KMS-11 (cell line): ENCODE measurements at regions not wholly inside any gene's neighbourhood (a gene's known extent, or its start where the extent isn't known, plus 50 kb on each side); places are given as distances from the start of the nearest gene placed in this dataset.

Experiments
- H2AFZ ChIP-seq: fragments of 200-600 bp; sonication (generic); 2 replicates; pipeline ENCODE4 v1.6.1; 2016; ENCODE audit warnings: antibody characterized with exemption, mixed run types, low read depth
- H3K27ac ChIP-seq: fragments of 200-600 bp; sonication (generic); 2 replicates; pipeline ENCODE4 v1.6.1; 2016; ENCODE audit warnings: mild to moderate bottlenecking, mixed run types
- H3K27me3 ChIP-seq: fragments of 200-600 bp; sonication (generic); 2 replicates; pipeline ENCODE4 v1.6.1; 2017; ENCODE audit warnings: mild to moderate bottlenecking, low read depth, mixed run types, moderate library complexity; ENCODE audit not compliant: insufficient read depth
- H3K36me3 ChIP-seq: fragments of 200-600 bp; sonication (generic); 2 replicates; pipeline ENCODE4 v1.6.1; 2017; ENCODE audit warnings: mild to moderate bottlenecking, mixed run types; ENCODE audit not compliant: insufficient read depth
- H3K4me1 ChIP-seq: fragments of 200-600 bp; sonication (generic); 2 replicates; pipeline ENCODE4 v1.6.1; 2016; ENCODE audit warnings: mild to moderate bottlenecking, low read depth, mixed run types; ENCODE audit not compliant: poor library complexity, severe bottlenecking
- H3K4me2 ChIP-seq: fragments of 200-600 bp; sonication (generic); 2 replicates; pipeline ENCODE4 v1.7.0; 2016; ENCODE audit warnings: mild to moderate bottlenecking, mixed run types
- H3K4me3 ChIP-seq: fragments of 200-600 bp; sonication (generic); IDR thresholded peaks from 2 replicates; pipeline ENCODE4 v1.6.1; 2017; ENCODE audit warnings: low read depth, low read length, mixed read lengths; ENCODE audit not compliant: insufficient read depth
- H3K79me2 ChIP-seq: fragments of 200-600 bp; sonication (generic); 2 replicates; pipeline ENCODE4 v1.6.1; 2016; ENCODE audit warnings: low read depth, mixed run types; ENCODE audit not compliant: insufficient read depth
- H3K9ac ChIP-seq: fragments of 200-600 bp; sonication (generic); 2 replicates; pipeline ENCODE4 v1.6.1; 2016; ENCODE audit warnings: mild to moderate bottlenecking, mixed run types
- H4K20me1 ChIP-seq: fragments of 200-600 bp; sonication (generic); 2 replicates; pipeline ENCODE4 v1.6.1; 2016; ENCODE audit warnings: mild to moderate bottlenecking, mixed run types; ENCODE audit not compliant: insufficient read depth
- CTCF ChIP-seq: fragments of 200-600 bp; sonication (generic); conservative IDR thresholded peaks from 2 replicates; pipeline ENCODE4 v1.6.1; 2017; ENCODE audit warnings: low read depth, mild to moderate bottlenecking, antibody characterized with exemption, low read length, moderate library complexity, mixed read lengths

GRCh38 chr5:67731886-67732285 is 483.7 kb upstream of the PIK3R1 start:
- Histone ChIP-seq H3K4me2 (no peak overlapping the region), H3K27me3 (no peaks in the 10 kb centered on the region), H3K4me1 (no peaks in the 10 kb centered on the region), H3K79me2 (no peaks in the 10 kb centered on the region), H3K36me3 (no peaks in the 10 kb centered on the region), H3K9ac (no peak overlapping the region), H3K4me3 (no peak overlapping the region), H2AFZ (no peak overlapping the region), H3K27ac (no peak overlapping the region), H4K20me1 (no peaks in the 10 kb centered on the region)
- no peak for TF ChIP-seq CTCF

GRCh38 chr5:67730917-67731474 is 484.6 kb upstream of the PIK3R1 start:
- H3K4me1 ChIP-seq, result no peaks in the 10 kb centered on the region
- no peaks in the 10 kb centered on the region for H3K79me2 ChIP-seq
- no peak for TF ChIP-seq CTCF
- no peak overlapping the region for H3K4me3 ChIP-seq
- no peaks in the 10 kb centered on the region for H4K20me1 ChIP-seq
- no peaks in the 10 kb centered on the region for H3K36me3 ChIP-seq
- no peak overlapping the region for H2AFZ ChIP-seq
- H3K27me3 ChIP-seq, result no peaks in the 10 kb centered on the region
- H3K27ac ChIP-seq, result no peak overlapping the region
- H3K4me2 ChIP-seq, result no peak overlapping the region
- H3K9ac ChIP-seq, result no peak overlapping the region

GRCh38 chr5:67728326-67728890 is 487.1 kb upstream of the PIK3R1 start:
- no peak for TF ChIP-seq CTCF
- H3K36me3 ChIP-seq, result no peaks in the 10 kb centered on the region
- H3K79me2 ChIP-seq, result no peaks in the 10 kb centered on the region
- no peak overlapping the region for H3K9ac ChIP-seq
- no peaks in the 10 kb centered on the region for H3K4me1 ChIP-seq
- H2AFZ ChIP-seq, result no peak overlapping the region
- H3K4me2 ChIP-seq, result no peak overlapping the region
- H3K27me3 ChIP-seq, result no peaks in the 10 kb centered on the region
- H3K4me3 ChIP-seq, result no peak overlapping the region
- no peak overlapping the region for H3K27ac ChIP-seq
- no peaks in the 10 kb centered on the region for H4K20me1 ChIP-seq

- Histone ChIP-seq H3K27me3 (no peaks in the 10 kb centered on the region), H3K36me3 (no peaks in the 10 kb centered on the region), H3K4me2 (no peak overlapping the region), H3K4me1 (no peaks in the 10 kb centered on the region), H2AFZ (no peak overlapping the region), H3K9ac (no peak overlapping the region), H3K27ac (no peak overlapping the region), H3K4me3 (no peak overlapping the region), H3K79me2 (no peaks in the 10 kb centered on the region), H4K20me1 (no peaks in the 10 kb centered on the region)
- no peak for TF ChIP-seq CTCF
Observed at GRCh38 chr5:67725604-67726003, 490.0 kb upstream of the PIK3R1 start.
